ENCODE measurements at regions not wholly inside any gene's neighbourhood (a gene's known extent, or its start where the extent isn't known, plus 50 kb on each side); places are given as distances from the start of the nearest gene placed in this dataset.

DNA sequence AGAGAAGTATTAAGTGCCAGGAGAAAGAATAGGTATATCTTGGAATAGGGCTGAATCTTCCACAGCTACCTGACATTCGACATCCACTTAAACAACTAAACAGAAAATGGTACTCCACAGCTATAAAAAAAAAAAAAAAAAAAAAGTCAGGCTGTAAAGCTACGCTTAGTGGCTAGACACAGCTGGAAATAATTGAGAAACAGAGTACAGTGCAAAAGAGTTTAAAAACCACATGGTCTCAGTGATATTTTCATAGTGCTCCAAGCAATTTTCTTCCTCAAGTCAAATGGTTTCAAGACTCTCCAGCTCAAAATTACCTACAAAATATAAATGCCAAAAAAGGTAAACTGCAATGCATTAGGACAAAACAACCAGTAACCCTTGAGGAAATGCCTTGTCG lies 607.1 kb downstream of the KCNJ2 start:
- H3K9me3 ChIP-seq (ENCODE audit: insufficient read depth, low read depth, low read length), result no peaks in the 10 kb centered on the region
- no peak overlapping the region for H3K9ac ChIP-seq (ENCODE audit: low read depth, low read length, poor library complexity, severe bottlenecking)
- H3K9me2 ChIP-seq (replicated peaks; ENCODE audit: low read depth, low read length), result no peaks in the 10 kb centered on the region
- no peaks in the 10 kb centered on the region for H3K36me3 ChIP-seq (ENCODE audit: insufficient read depth, low read length)
- H2AFZ ChIP-seq (ENCODE audit: low read length), result no peak overlapping the region
- H3K79me2 ChIP-seq (ENCODE audit: insufficient read depth, low read length), result no peaks in the 10 kb centered on the region
- no peaks in the 10 kb centered on the region for H3F3A ChIP-seq (ENCODE audit: low read depth)
- H3K4me1 ChIP-seq (ENCODE audit: insufficient read depth, low read length, poor library complexity, severe bottlenecking), result no peaks in the 10 kb centered on the region
- no peak overlapping the region for H3K4me2 ChIP-seq (ENCODE audit: low read depth, low read length, poor library complexity, severe bottlenecking)
- no peaks in the 10 kb centered on the region for H4K20me1 ChIP-seq (ENCODE audit: insufficient read depth, low read length, poor library complexity, severe bottlenecking)
- TF ChIP-seq CTCF (conservative IDR thresholded peaks at IDR 0.05; ENCODE audit: low read length) (no peak), EZH2phosphoT487 (IDR thresholded peaks at IDR 0.05; ENCODE audit: borderline replicate concordance) (no peak)
- no peaks in the 10 kb centered on the region for H3K27me3 ChIP-seq (ENCODE audit: insufficient read depth, low read length, poor library complexity, severe bottlenecking)
- no peak overlapping the region for H3K4me3 ChIP-seq (ENCODE audit: low read length, poor library complexity, severe bottlenecking)

GRCh38 chr17:70780031-70780430 lies 610.7 kb downstream of the KCNJ2 start:
- Histone ChIP-seq H4K20me1 (ENCODE audit: insufficient read depth, low read length, poor library complexity, severe bottlenecking) (no peaks in the 10 kb centered on the region), H3K9me3 (ENCODE audit: insufficient read depth, low read depth, low read length) (no peaks in the 10 kb centered on the region), H3K4me3 (ENCODE audit: low read length, poor library complexity, severe bottlenecking) (no peak overlapping the region), H3K4me2 (ENCODE audit: low read depth, low read length, poor library complexity, severe bottlenecking) (no peak overlapping the region), H3K36me3 (ENCODE audit: insufficient read depth, low read length) (no peaks in the 10 kb centered on the region), H2AFZ (ENCODE audit: low read length) (no peak overlapping the region), H3K27me3 (ENCODE audit: insufficient read depth, low read length, poor library complexity, severe bottlenecking) (no peaks in the 10 kb centered on the region), H3K79me2 (ENCODE audit: insufficient read depth, low read length) (no peaks in the 10 kb centered on the region), H3F3A (ENCODE audit: low read depth) (no peaks in the 10 kb centered on the region), H3K4me1 (ENCODE audit: insufficient read depth, low read length, poor library complexity, severe bottlenecking) (no peaks in the 10 kb centered on the region), H3K9ac (ENCODE audit: low read depth, low read length, poor library complexity, severe bottlenecking) (no peak overlapping the region), H3K9me2 (replicated peaks; ENCODE audit: low read depth, low read length) (no peaks in the 10 kb centered on the region)
- no peak for TF ChIP-seq CTCF (conservative IDR thresholded peaks at IDR 0.05; ENCODE audit: low read length)
- no peak for TF ChIP-seq EZH2phosphoT487 (IDR thresholded peaks at IDR 0.05; ENCODE audit: borderline replicate concordance)

- no peaks in the 10 kb centered on the region for H3K27me3 ChIP-seq (ENCODE audit: insufficient read depth, low read length, poor library complexity, severe bottlenecking)
- TF ChIP-seq EZH2phosphoT487 (IDR thresholded peaks at IDR 0.05; ENCODE audit: borderline replicate concordance) (no peak), CTCF (conservative IDR thresholded peaks at IDR 0.05; ENCODE audit: low read length) (no peak)
- H3K9me2 ChIP-seq (replicated peaks; ENCODE audit: low read depth, low read length), result no peaks in the 10 kb centered on the region
- no peaks in the 10 kb centered on the region for H4K20me1 ChIP-seq (ENCODE audit: insufficient read depth, low read length, poor library complexity, severe bottlenecking)
- H3K79me2 ChIP-seq (ENCODE audit: insufficient read depth, low read length), result no peaks in the 10 kb centered on the region
- no peak overlapping the region for H3K4me3 ChIP-seq (ENCODE audit: low read length, poor library complexity, severe bottlenecking)
- no peak overlapping the region for H3K4me2 ChIP-seq (ENCODE audit: low read depth, low read length, poor library complexity, severe bottlenecking)
- H3K9me3 ChIP-seq (ENCODE audit: insufficient read depth, low read depth, low read length), result no peaks in the 10 kb centered on the region
- no peaks in the 10 kb centered on the region for H3K36me3 ChIP-seq (ENCODE audit: insufficient read depth, low read length)
- H3K9ac ChIP-seq (ENCODE audit: low read depth, low read length, poor library complexity, severe bottlenecking), result no peak overlapping the region
- H3K4me1 ChIP-seq (ENCODE audit: insufficient read depth, low read length, poor library complexity, severe bottlenecking), result no peaks in the 10 kb centered on the region
- H2AFZ ChIP-seq (ENCODE audit: low read length), result no peak overlapping the region
- H3F3A ChIP-seq (ENCODE audit: low read depth), result no peaks in the 10 kb centered on the region
These were observed 616.7 kb downstream of the KCNJ2 start for GRCh38 chr17:70786081-70786480.

All from Loucy (cell line).